ENCODE measurements at regions not wholly inside any gene's neighbourhood (a gene's known extent, or its start where the extent isn't known, plus 50 kb on each side); places are given as distances from the start of the nearest gene placed in this dataset.

- ATAC-seq (ENCODE audit: low read depth in 2 of 2), result no peak
- Mint-ChIP-seq H3K36me3 (no peaks in the 10 kb centered on the region), H3K27ac (no peak overlapping the region), H3K4me1 (no peaks in the 10 kb centered on the region), H3K9me3 (peaks cover 3 to 24% (median 5%) of the 10 kb centered on the region in 7 donors), H3K27me3 (no peaks in the 10 kb centered on the region), H3K4me3 (no peak overlapping the region)
- Histone ChIP-seq H3K9me3 (ENCODE audit: control insufficient read depth in 2 of 2, low read length in 2 of 2) (no peaks in the 10 kb centered on the region), H3K4me1 (ENCODE audit: control insufficient read depth, insufficient read depth, low read length, poor library complexity, severe bottlenecking) (no peaks in the 10 kb centered on the region), H3K27ac (ENCODE audit: insufficient read depth, low read length, poor library complexity, severe bottlenecking) (no peak overlapping the region), H3K36me3 (ENCODE audit: control insufficient read depth, insufficient read depth, low read length) (no peaks in the 10 kb centered on the region), H3K27me3 (ENCODE audit: control insufficient read depth, insufficient read depth, low read length) (no peaks in the 10 kb centered on the region), H3K4me3 (ENCODE audit: low read depth, low read length) (no peak overlapping the region)
- no peak for DNase-seq
These were observed 414.0 kb downstream of the ELAVL2 start for GRCh38 chr9:23412046-23412445.

- Histone ChIP-seq H3K4me3 (ENCODE audit: low read depth, low read length) (no peak overlapping the region), H3K36me3 (ENCODE audit: control insufficient read depth, insufficient read depth, low read length) (no peaks in the 10 kb centered on the region), H3K27me3 (ENCODE audit: control insufficient read depth, insufficient read depth, low read length) (no peaks in the 10 kb centered on the region), H3K27ac (ENCODE audit: insufficient read depth, low read length, poor library complexity, severe bottlenecking) (no peak overlapping the region), H3K9me3 (ENCODE audit: control insufficient read depth in 2 of 2, low read length in 2 of 2) (no peaks in the 10 kb centered on the region), H3K4me1 (ENCODE audit: control insufficient read depth, insufficient read depth, low read length, poor library complexity, severe bottlenecking) (no peaks in the 10 kb centered on the region)
- no peak overlapping the region for H3K27ac Mint-ChIP-seq
- ATAC-seq (ENCODE audit: low read depth in 2 of 2), result no peak
- no peaks in the 10 kb centered on the region for H3K27me3 Mint-ChIP-seq
- H3K36me3 Mint-ChIP-seq, result no peaks in the 10 kb centered on the region
- peaks cover under 1 to 24% (median 4%) of the 10 kb centered on the region in 7 donors for H3K9me3 Mint-ChIP-seq
- H3K4me1 Mint-ChIP-seq, result no peaks in the 10 kb centered on the region
- no peak for DNase-seq
- H3K4me3 Mint-ChIP-seq, result no peak overlapping the region
These were observed 413.6 kb downstream of the ELAVL2 start for GRCh38 chr9:23412458-23412857.

GRCh38 chr9:23413541-23413940 is 412.5 kb downstream of the ELAVL2 start:
- Histone ChIP-seq H3K27ac (ENCODE audit: insufficient read depth, low read length, poor library complexity, severe bottlenecking) (no peak overlapping the region), H3K36me3 (ENCODE audit: control insufficient read depth, insufficient read depth, low read length) (no peaks in the 10 kb centered on the region), H3K4me3 (ENCODE audit: low read depth, low read length) (no peak overlapping the region), H3K27me3 (ENCODE audit: control insufficient read depth, insufficient read depth, low read length) (no peaks in the 10 kb centered on the region), H3K9me3 (ENCODE audit: control insufficient read depth in 2 of 2, low read length in 2 of 2) (no peaks in the 10 kb centered on the region), H3K4me1 (ENCODE audit: control insufficient read depth, insufficient read depth, low read length, poor library complexity, severe bottlenecking) (no peaks in the 10 kb centered on the region)
- DNase-seq, result no peak
- H3K4me3 Mint-ChIP-seq, result no peak overlapping the region
- no peak overlapping the region for H3K27ac Mint-ChIP-seq
- no peaks in the 10 kb centered on the region for H3K4me1 Mint-ChIP-seq
- no peaks in the 10 kb centered on the region for H3K36me3 Mint-ChIP-seq
- no peaks in the 10 kb centered on the region for H3K27me3 Mint-ChIP-seq
- H3K9me3 Mint-ChIP-seq, result peaks cover 0 to 24% (median 3%) of the 10 kb centered on the region in 7 donors
- no peak for ATAC-seq (ENCODE audit: low read depth in 2 of 2)

- Mint-ChIP-seq H3K4me3 (no peak overlapping the region), H3K27me3 (no peaks in the 10 kb centered on the region), H3K36me3 (no peaks in the 10 kb centered on the region), H3K4me1 (no peaks in the 10 kb centered on the region), H3K27ac (no peak overlapping the region), H3K9me3 (peaks cover 0 to 24% (median 7%) of the 10 kb centered on the region in 7 donors)
- no peaks in the 10 kb centered on the region for H3K27me3 ChIP-seq (ENCODE audit: control insufficient read depth, insufficient read depth, low read length)
- no peak overlapping the region for H3K4me3 ChIP-seq (ENCODE audit: low read depth, low read length)
- no peaks in the 10 kb centered on the region for H3K9me3 ChIP-seq (ENCODE audit: control insufficient read depth in 2 of 2, low read length in 2 of 2)
- H3K4me1 ChIP-seq (ENCODE audit: control insufficient read depth, insufficient read depth, low read length, poor library complexity, severe bottlenecking), result no peaks in the 10 kb centered on the region
- DNase-seq (no peak), ATAC-seq (ENCODE audit: low read depth in 2 of 2) (no peak)
- H3K27ac ChIP-seq (ENCODE audit: insufficient read depth, low read length, poor library complexity, severe bottlenecking), result no peak overlapping the region
- H3K36me3 ChIP-seq (ENCODE audit: control insufficient read depth, insufficient read depth, low read length), result no peaks in the 10 kb centered on the region
These were observed 402.0 kb downstream of the ELAVL2 start for GRCh38 chr9:23423999-23424398.

- H3K27me3 Mint-ChIP-seq, result no peaks in the 10 kb centered on the region
- no peaks in the 10 kb centered on the region for H3K36me3 ChIP-seq (ENCODE audit: control insufficient read depth, insufficient read depth, low read length)
- H3K9me3 ChIP-seq (ENCODE audit: control insufficient read depth in 2 of 2, low read length in 2 of 2), result no peaks in the 10 kb centered on the region
- no peaks in the 10 kb centered on the region for H3K4me1 ChIP-seq (ENCODE audit: control insufficient read depth, insufficient read depth, low read length, poor library complexity, severe bottlenecking)
- no peaks in the 10 kb centered on the region for H3K4me1 Mint-ChIP-seq
- no peak overlapping the region for H3K4me3 Mint-ChIP-seq
- no peaks in the 10 kb centered on the region for H3K27me3 ChIP-seq (ENCODE audit: control insufficient read depth, insufficient read depth, low read length)
- ATAC-seq (ENCODE audit: low read depth in 2 of 2) (no peak), DNase-seq (no peak)
- H3K27ac ChIP-seq (ENCODE audit: insufficient read depth, low read length, poor library complexity, severe bottlenecking), result no peak overlapping the region
- no peak overlapping the region for H3K4me3 ChIP-seq (ENCODE audit: low read depth, low read length)
- peaks cover 0 to 29% (median 5%) of the 10 kb centered on the region in 7 donors for H3K9me3 Mint-ChIP-seq
- no peak overlapping the region for H3K27ac Mint-ChIP-seq
- H3K36me3 Mint-ChIP-seq, result no peaks in the 10 kb centered on the region
These were observed 399.9 kb downstream of the ELAVL2 start for GRCh38 chr9:23426144-23426543.

GRCh38 chr9:23431459-23431858 is 394.6 kb downstream of the ELAVL2 start:
- H3K4me3 Mint-ChIP-seq, result no peak overlapping the region
- Histone ChIP-seq H3K27ac (ENCODE audit: insufficient read depth, low read length, poor library complexity, severe bottlenecking) (no peak overlapping the region), H3K36me3 (ENCODE audit: control insufficient read depth, insufficient read depth, low read length) (no peaks in the 10 kb centered on the region), H3K4me3 (ENCODE audit: low read depth, low read length) (no peak overlapping the region), H3K9me3 (ENCODE audit: control insufficient read depth in 2 of 2, low read length in 2 of 2) (no peaks in the 10 kb centered on the region), H3K4me1 (ENCODE audit: control insufficient read depth, insufficient read depth, low read length, poor library complexity, severe bottlenecking) (no peaks in the 10 kb centered on the region), H3K27me3 (ENCODE audit: control insufficient read depth, insufficient read depth, low read length) (no peaks in the 10 kb centered on the region)
- H3K4me1 Mint-ChIP-seq, result no peaks in the 10 kb centered on the region
- no peak overlapping the region for H3K27ac Mint-ChIP-seq
- peaks cover 0 to 32% (median 4%) of the 10 kb centered on the region in 7 donors for H3K9me3 Mint-ChIP-seq
- no peaks in the 10 kb centered on the region for H3K36me3 Mint-ChIP-seq
- no peak for ATAC-seq (ENCODE audit: low read depth in 2 of 2)
- no peak for DNase-seq
- H3K27me3 Mint-ChIP-seq, result no peaks in the 10 kb centered on the region

- H3K9me3 Mint-ChIP-seq, result peaks cover 3 to 22% (median 5%) of the 10 kb centered on the region in 7 donors
- H3K4me1 Mint-ChIP-seq, result no peaks in the 10 kb centered on the region
- H3K4me1 ChIP-seq (ENCODE audit: control insufficient read depth, insufficient read depth, low read length, poor library complexity, severe bottlenecking), result no peaks in the 10 kb centered on the region
- no peak overlapping the region for H3K4me3 ChIP-seq (ENCODE audit: low read depth, low read length)
- no peaks in the 10 kb centered on the region for H3K27me3 ChIP-seq (ENCODE audit: control insufficient read depth, insufficient read depth, low read length)
- H3K9me3 ChIP-seq (ENCODE audit: control insufficient read depth in 2 of 2, low read length in 2 of 2), result no peaks in the 10 kb centered on the region
- no peaks in the 10 kb centered on the region for H3K36me3 Mint-ChIP-seq
- H3K4me3 Mint-ChIP-seq, result no peak overlapping the region
- no peaks in the 10 kb centered on the region for H3K27me3 Mint-ChIP-seq
- no peak for ATAC-seq (ENCODE audit: low read depth in 2 of 2)
- H3K36me3 ChIP-seq (ENCODE audit: control insufficient read depth, insufficient read depth, low read length), result no peaks in the 10 kb centered on the region
- DNase-seq, result no peak
- H3K27ac Mint-ChIP-seq, result no peak overlapping the region
- H3K27ac ChIP-seq (ENCODE audit: insufficient read depth, low read length, poor library complexity, severe bottlenecking), result no peak overlapping the region
These were observed 391.4 kb downstream of the ELAVL2 start for GRCh38 chr9:23434654-23435053.

- Mint-ChIP-seq H3K4me3 (no peak overlapping the region), H3K27ac (no peak overlapping the region), H3K27me3 (no peaks in the 10 kb centered on the region), H3K4me1 (no peaks in the 10 kb centered on the region), H3K9me3 (peaks cover 2 to 24% (median 6%) of the 10 kb centered on the region in 7 donors), H3K36me3 (no peaks in the 10 kb centered on the region)
- no peak overlapping the region for H3K27ac ChIP-seq (ENCODE audit: insufficient read depth, low read length, poor library complexity, severe bottlenecking)
- H3K4me3 ChIP-seq (ENCODE audit: low read depth, low read length), result no peak overlapping the region
- no peaks in the 10 kb centered on the region for H3K9me3 ChIP-seq (ENCODE audit: control insufficient read depth in 2 of 2, low read length in 2 of 2)
- no peaks in the 10 kb centered on the region for H3K27me3 ChIP-seq (ENCODE audit: control insufficient read depth, insufficient read depth, low read length)
- ATAC-seq (ENCODE audit: low read depth in 2 of 2) (no peak), DNase-seq (no peak)
- no peaks in the 10 kb centered on the region for H3K36me3 ChIP-seq (ENCODE audit: control insufficient read depth, insufficient read depth, low read length)
- H3K4me1 ChIP-seq (ENCODE audit: control insufficient read depth, insufficient read depth, low read length, poor library complexity, severe bottlenecking), result no peaks in the 10 kb centered on the region
These were observed 387.6 kb downstream of the ELAVL2 start for GRCh38 chr9:23438299-23438907.
